DND-41 (cell line): ENCODE measurements at regions not wholly inside any gene's neighbourhood (a gene's known extent, or its start where the extent isn't known, plus 50 kb on each side); places are given as distances from the start of the nearest gene placed in this dataset.

Source experiments
- CTCF ChIP-seq: IDR thresholded peaks from 2 replicates; pipeline ENCODE4 v1.5.1; 2012; ENCODE audit warnings: borderline replicate concordance, low read length, moderate library complexity, mild to moderate bottlenecking; ENCODE audit not compliant: poor library complexity, severe bottlenecking; ENCODE audit errors: extremely low read depth
- EZH2 ChIP-seq: IDR thresholded peaks from 3 replicates; pipeline ENCODE4 v1.6.1; 2012; ENCODE audit warnings: borderline replicate concordance, low read depth, mild to moderate bottlenecking, moderate library complexity, low read length, inconsistent platforms; ENCODE audit not compliant: severe bottlenecking

DNA sequence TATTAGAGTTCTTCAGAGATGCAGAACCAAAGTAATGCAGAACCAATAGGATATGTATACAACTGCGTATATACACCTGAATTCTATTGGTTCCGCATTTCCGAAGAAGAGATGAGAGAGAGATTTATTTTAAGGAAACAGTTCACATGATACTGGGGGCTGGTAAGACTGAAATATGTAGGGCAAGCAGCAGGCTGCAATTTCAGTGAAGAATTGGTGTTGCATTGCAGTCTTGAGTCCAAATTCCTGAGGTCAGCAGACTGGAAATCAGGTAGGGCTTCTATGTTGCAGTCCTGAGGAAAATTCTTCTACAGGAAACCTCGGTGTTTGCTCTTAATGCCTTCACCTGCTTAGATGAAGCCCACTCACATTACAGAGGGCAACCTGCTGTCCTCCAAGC lies 128.2 kb upstream of the MED13 start:
- TF ChIP-seq CTCF (no peak), EZH2 (no peak)
